CD14-positive monocyte (primary cell): ENCODE measurements at regions not wholly inside any gene's neighbourhood (a gene's known extent, or its start where the extent isn't known, plus 50 kb on each side); places are given as distances from the start of the nearest gene placed in this dataset.

ENCODE experiments used
- DNase-seq, 3 donors: peaks; one replicate each; pipeline ENCODE4 v3.0.0-alpha.2; 2011 to 2022
- H2AFZ ChIP-seq: 2 replicates; pipeline ENCODE4 v1.6.0; 2012; ENCODE audit warnings: mild to moderate bottlenecking, low read depth, low read length, inconsistent platforms; ENCODE audit not compliant: insufficient read depth, poor library complexity, severe bottlenecking
- H3K27ac ChIP-seq, 2 donors: 1 replicate in 1 of 2; 2 replicates in 1 of 2; pipeline ENCODE4 v1.5.1; 2012 to 2013; ENCODE audit warnings: low read length in 2 of 2, control low read depth in 1 of 2, inconsistent platforms in 1 of 2, low read depth in 1 of 2, mild to moderate bottlenecking in 1 of 2
- H3K27me3 ChIP-seq, 2 donors: one replicate each; pipeline versions ENCODE4 v1.6.0 to v1.6.1; 2011 to 2013; ENCODE audit warnings: low read length in 2 of 2; ENCODE audit not compliant: control insufficient read depth in 2 of 2, insufficient read depth in 2 of 2
- H3K36me3 ChIP-seq, 2 donors: replicated peaks in 1 of 2; 1 replicate in 1 of 2; 2 replicates in 1 of 2; pipeline versions ENCODE4 v1.5.1 to v1.6.1; 2012 to 2013; ENCODE audit warnings: low read length in 2 of 2, control low read depth in 1 of 2, inconsistent platforms in 1 of 2, mild to moderate bottlenecking in 1 of 2; ENCODE audit not compliant: insufficient read depth in 2 of 2, control insufficient read depth in 1 of 2
- H3K4me1 ChIP-seq, 2 donors: 1 replicate in 1 of 2; 2 replicates in 1 of 2; pipeline versions ENCODE4 v1.5.1 to v1.6.1; 2012 to 2013; ENCODE audit warnings: low read length in 2 of 2, control low read depth in 1 of 2, inconsistent platforms in 1 of 2, mild to moderate bottlenecking in 1 of 2, moderate library complexity in 1 of 2; ENCODE audit not compliant: insufficient read depth in 2 of 2, control insufficient read depth in 1 of 2
- H3K4me2 ChIP-seq: replicated peaks from 2 replicates; pipeline ENCODE3; 2012; ENCODE audit warnings: low read length, moderate library complexity, mild to moderate bottlenecking; ENCODE audit not compliant: poor library complexity, severe bottlenecking; ENCODE audit errors: extremely low read depth
- H3K4me3 ChIP-seq, 3 experiments: fragments of 200-600 bp in 1 of 3; sonication (generic) in 1 of 3; replicated peaks in 1 of 3; 1 replicate in 2 of 3; 2 replicates in 1 of 3; pipeline ENCODE4 v1.5.1; 2011 to 2013; ENCODE audit warnings: low read length in 3 of 3, mild to moderate bottlenecking in 3 of 3, control low read depth in 2 of 3, low read depth in 2 of 3, inconsistent platforms in 1 of 3, moderate library complexity in 1 of 3
- H3K79me2 ChIP-seq: 2 replicates; pipeline ENCODE4 v1.6.0; 2012; ENCODE audit warnings: mild to moderate bottlenecking, control low read depth, inconsistent platforms, low read length, moderate library complexity; ENCODE audit not compliant: insufficient read depth
- H3K9ac ChIP-seq: 2 replicates; pipeline ENCODE4 v1.6.0; 2017; ENCODE audit warnings: low read length, mild to moderate bottlenecking; ENCODE audit not compliant: insufficient read depth, poor library complexity, severe bottlenecking
- H3K9me3 ChIP-seq, 2 donors: replicated peaks in 1 of 2; 1 replicate in 1 of 2; 2 replicates in 1 of 2; pipeline versions ENCODE4 v1.5.1 to v1.6.1; 2012 to 2013; ENCODE audit warnings: low read length in 2 of 2, control low read depth in 1 of 2; ENCODE audit not compliant: control insufficient read depth in 1 of 2, insufficient read depth in 1 of 2
- H4K20me1 ChIP-seq: 2 replicates; pipeline ENCODE4 v1.6.0; 2012; ENCODE audit warnings: mild to moderate bottlenecking, low read length, control low read depth, moderate library complexity; ENCODE audit not compliant: insufficient read depth
- H3K27ac Mint-ChIP-seq, 7 donors: one replicate each; pipeline ENCODE4 v1.8.0; 2020; ENCODE audit warnings: mild to moderate bottlenecking in 7 of 7, mixed read lengths in 7 of 7, moderate library complexity in 6 of 7, inconsistent platforms in 2 of 7
- H3K27me3 Mint-ChIP-seq, 3 donors: one replicate each; pipeline ENCODE4 v1.8.0; 2021 to 2022; ENCODE audit warnings: low read depth in 3 of 3, mild to moderate bottlenecking in 3 of 3, mixed read lengths in 3 of 3, moderate library complexity in 3 of 3, inconsistent platforms in 1 of 3
- H3K36me3 Mint-ChIP-seq, 2 donors: one replicate each; pipeline ENCODE4 v1.8.0; 2020; ENCODE audit warnings: mixed read lengths in 2 of 2, inconsistent platforms in 1 of 2, mild to moderate bottlenecking in 1 of 2
- H3K4me1 Mint-ChIP-seq: one replicate; pipeline ENCODE4 v1.8.0; 2020; ENCODE audit warnings: mild to moderate bottlenecking, mixed read lengths
- H3K4me3 Mint-ChIP-seq, 2 donors: one replicate each; pipeline ENCODE4 v1.8.0; 2020; ENCODE audit warnings: mild to moderate bottlenecking in 2 of 2, mixed read lengths in 2 of 2, moderate library complexity in 1 of 2
- H3K9me3 Mint-ChIP-seq, 7 donors: one replicate each; pipeline ENCODE4 v1.8.0; 2020 to 2022; ENCODE audit warnings: mixed read lengths in 7 of 7, mild to moderate bottlenecking in 6 of 7, moderate library complexity in 6 of 7, inconsistent platforms in 2 of 7
- CTCF ChIP-seq: fragments of 200-600 bp; IDR thresholded peaks from one replicate; pipeline ENCODE4 v1.8.0; 2022; ENCODE audit warnings: antibody characterized with exemption, mild to moderate bottlenecking
- WGBS: methylation state at CpG from one replicate; pipeline ENCODE4 v1.1.5; 2013; ENCODE audit warnings: missing lambda C conversion rate; ENCODE audit not compliant: insufficient coverage; 5-methylcytosine and 5-hydroxymethylcytosine counted together
- intact Hi-C, 2 donors: fragments of 100-400 bp; cut with micrococcal nuclease; formaldehyde crosslinking; loops; one replicate each; pipeline versions ENCODE4 v1.15.0 to v1.15.1; 2023

DNA sequence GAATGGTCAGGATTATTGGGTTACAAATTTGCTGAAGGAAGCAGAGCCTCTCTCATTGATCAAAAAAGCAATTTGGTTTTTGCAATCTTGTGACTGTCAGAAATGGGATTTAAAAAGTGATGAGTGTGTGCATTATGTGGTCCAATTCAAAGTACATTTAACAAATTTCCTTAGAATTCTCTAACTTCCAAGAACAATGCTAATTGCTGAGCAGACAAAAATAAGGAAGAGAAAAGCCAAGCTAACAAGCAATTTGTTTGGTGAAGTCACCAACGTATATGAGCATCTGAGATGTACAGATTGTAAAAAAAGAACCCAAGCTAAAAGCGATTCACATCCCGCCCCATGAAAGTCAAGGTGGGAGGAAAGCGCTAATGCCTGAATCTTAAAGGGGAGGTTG is 1643.9 kb downstream of the CDH8 start:
- H3K27ac ChIP-seq = no peak overlapping the region
- no peaks in the 10 kb centered on the region for H3K79me2 ChIP-seq
- Mint-ChIP-seq H3K4me3 (no peak overlapping the region), H3K4me1 (no peaks in the 10 kb centered on the region), H3K27ac (no peak overlapping the region), H3K9me3 (peaks cover 0 to 3% (median 0%) of the 10 kb centered on the region in 7 donors), H3K36me3 (no peaks in the 10 kb centered on the region), H3K27me3 (no peaks in the 10 kb centered on the region)
- no peak for TF ChIP-seq CTCF
- H3K4me2 ChIP-seq = no peak overlapping the region
- H4K20me1 ChIP-seq = no peaks in the 10 kb centered on the region
- intact Hi-C loops = no loop called here
- no peaks in the 10 kb centered on the region for H3K9me3 ChIP-seq
- H3K27me3 ChIP-seq = no peaks in the 10 kb centered on the region
- no peak overlapping the region for H2AFZ ChIP-seq
- DNase-seq = no peak
- H3K4me3 ChIP-seq = no peak overlapping the region
- H3K4me1 ChIP-seq = no peaks in the 10 kb centered on the region
- H3K36me3 ChIP-seq = no peaks in the 10 kb centered on the region
- no peak overlapping the region for H3K9ac ChIP-seq
- 100% methylated on average over 2 of the region's 4 CpGs for WGBS

DNA sequence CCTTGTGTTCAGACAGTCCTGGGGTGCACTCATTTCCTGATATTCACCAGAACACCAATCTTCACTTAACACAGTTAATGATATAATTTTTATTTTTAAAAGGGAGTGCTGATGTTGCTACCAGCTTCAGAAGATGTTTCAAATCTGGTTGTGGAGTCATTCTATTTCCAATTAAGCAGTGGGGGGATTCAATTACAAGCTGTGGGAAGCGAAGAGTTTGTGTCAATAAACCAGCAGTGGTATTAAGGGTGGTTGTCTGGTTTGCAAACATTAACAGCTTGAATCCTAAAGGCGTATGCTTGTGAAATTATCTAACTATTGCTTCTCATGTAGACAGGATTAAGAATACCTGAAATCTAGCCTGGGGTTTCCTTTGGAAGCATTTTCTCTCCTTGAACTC is 1637.5 kb upstream of the GOT2 start:
- Mint-ChIP-seq H3K9me3 (peaks cover 0 to 5% (median 2%) of the 10 kb centered on the region in 7 donors), H3K27me3 (peaks cover 0 to 1% (median 0%) of the 10 kb centered on the region in 3 donors), H3K4me1 (no peaks in the 10 kb centered on the region), H3K36me3 (no peaks in the 10 kb centered on the region), H3K4me3 (no peak overlapping the region), H3K27ac (no peak overlapping the region)
- Histone ChIP-seq H2AFZ (no peak overlapping the region), H3K4me3 (no peak overlapping the region), H3K9ac (no peak overlapping the region), H3K9me3 (no peaks in the 10 kb centered on the region), H3K4me2 (no peak overlapping the region), H3K36me3 (no peaks in the 10 kb centered on the region), H3K4me1 (no peaks in the 10 kb centered on the region), H3K27ac (no peak overlapping the region), H3K79me2 (no peaks in the 10 kb centered on the region), H3K27me3 (no peaks in the 10 kb centered on the region), H4K20me1 (no peaks in the 10 kb centered on the region)
- TF ChIP-seq CTCF = no peak
- DNase-seq = no peak
- intact Hi-C loops = no loop called here
- WGBS = no CpG with 5 or more reads among the region's 2 CpGs
